A673 (cell line): ENCODE measurements at regions not wholly inside any gene's neighbourhood (a gene's known extent, or its start where the extent isn't known, plus 50 kb on each side); places are given as distances from the start of the nearest gene placed in this dataset.

ENCODE experiments used
- BruUV-seq: library from RNA; stranded (reverse); fragments of 400-500 nt; replicated peaks from 2 replicates; lab custom pipeline; 2021; lab: Mats Ljungman, UMichigan
- CTCF ChIA-PET: fragments of 300-600 bp; sonication (Branson Sonifier 250); formaldehyde crosslinking; loops from one replicate; lab custom pipeline; 2022; ENCODE audit warnings: antibody characterized with exemption; lab: Charles Lee
- POLR2A ChIA-PET: fragments of 300-600 bp; sonication (Branson Sonifier 250); formaldehyde crosslinking; loops from one replicate; lab custom pipeline; 2022; ENCODE audit warnings: antibody characterized with exemption; ENCODE audit not compliant: low non-redundant PET; lab: Charles Lee
- DNase-seq: peaks from one replicate; pipeline ENCODE4 v3.0.0-alpha.2; 2015; ENCODE audit warnings: low spot score
- H3K27ac ChIP-seq: fragments of 200-600 bp; sonication (generic); 2 replicates; pipeline ENCODE4 v1.5.1; 2016; ENCODE audit warnings: mixed run types, low read depth, mild to moderate bottlenecking, mixed read lengths, antibody characterized with exemption, low read length; ENCODE audit not compliant: poor library complexity, severe bottlenecking
- H3K27me3 ChIP-seq: fragments of 200-600 bp; sonication (generic); replicated peaks from 2 replicates; pipeline ENCODE4 v1.6.1; 2017; ENCODE audit warnings: mixed run types, low read depth, mild to moderate bottlenecking, mixed read lengths, antibody characterized with exemption, low read length; ENCODE audit not compliant: insufficient read depth, poor library complexity
- H3K36me3 ChIP-seq: fragments of 200-600 bp; sonication (generic); 2 replicates; pipeline ENCODE4 v1.6.1; 2016; ENCODE audit warnings: mixed run types, mild to moderate bottlenecking, mixed read lengths, antibody characterized with exemption, low read length; ENCODE audit not compliant: insufficient read depth, poor library complexity, severe bottlenecking
- H3K4me1 ChIP-seq: fragments of 200-600 bp; sonication (generic); 2 replicates; pipeline ENCODE4 v1.6.1; 2017; ENCODE audit warnings: mixed run types, mild to moderate bottlenecking, mixed read lengths, antibody characterized with exemption, low read length; ENCODE audit not compliant: insufficient read depth, poor library complexity, severe bottlenecking
- H3K4me3 ChIP-seq: fragments of 200-600 bp; sonication (generic); 2 replicates; pipeline ENCODE4 v1.5.1; 2016; ENCODE audit warnings: low read depth, mixed run types, mild to moderate bottlenecking, mixed read lengths, low read length; ENCODE audit not compliant: poor library complexity, severe bottlenecking
- H3K9me3 ChIP-seq: fragments of 200-600 bp; sonication (generic); 2 replicates; pipeline ENCODE4 v1.6.1; 2016; ENCODE audit warnings: mixed run types, low read depth, mild to moderate bottlenecking, mixed read lengths, antibody characterized with exemption, low read length; ENCODE audit not compliant: poor library complexity, severe bottlenecking
- CTCF ChIP-seq: fragments of 300-800, 200-600 bp; sonication (generic); conservative IDR thresholded peaks from 2 replicates; pipeline ENCODE4 v1.5.1; 2017; ENCODE audit warnings: low read depth, mild to moderate bottlenecking, antibody characterized with exemption, low read length, moderate library complexity, mixed read lengths
- EZH2 ChIP-seq: fragments of 200-600 bp; sonication (generic); IDR thresholded peaks from 2 replicates; pipeline ENCODE4 v1.6.1; 2017; ENCODE audit warnings: borderline replicate concordance, low read depth, mild to moderate bottlenecking, mixed read lengths, antibody characterized with exemption, low read length; ENCODE audit not compliant: poor library complexity, severe bottlenecking
- intact Hi-C: fragments of 100-400 bp; cut with micrococcal nuclease; formaldehyde crosslinking; loops from one replicate; pipeline ENCODE4 v1.10.0; 2022; ENCODE audit not compliant: unreplicated experiment

- no peaks in the 10 kb centered on the region for H3K36me3 ChIP-seq
Observed at GRCh38 chr9:20037699-20038098, 248.9 kb upstream of the SLC24A2 start.

GRCh38 chr9:20033511-20033910 is 244.7 kb upstream of the SLC24A2 start:
- DNase-seq = no peak
- intact Hi-C loops = no loop called here
- H3K4me3 ChIP-seq = no peak overlapping the region
- no peaks in the 10 kb centered on the region for H3K9me3 ChIP-seq
- no peak overlapping the region for H3K27ac ChIP-seq
- CTCF ChIA-PET = no interaction called here
- no peaks in the 10 kb centered on the region for H3K27me3 ChIP-seq
- no TSS peak for BruUV-seq
- H3K4me1 ChIP-seq = no peaks in the 10 kb centered on the region
- H3K36me3 ChIP-seq = no peaks in the 10 kb centered on the region
- POLR2A ChIA-PET = no interaction called here
- TF ChIP-seq CTCF (no peak), EZH2 (no peak)

More at GRCh38 chr9:20037699-20038098, 248.9 kb upstream of the SLC24A2 start:
- peaks cover 11% of the 10 kb centered on the region for H3K4me1 ChIP-seq
- H3K27ac ChIP-seq = no peak overlapping the region
- no peak overlapping the region for H3K4me3 ChIP-seq
- no TSS peak for BruUV-seq
- TF ChIP-seq EZH2 (no peak), CTCF (no peak)
- H3K9me3 ChIP-seq = no peaks in the 10 kb centered on the region
- DNase-seq = no peak
- ChIA-PET CTCF (no interaction called here), POLR2A (no interaction called here)
- intact Hi-C loops = no loop called here
- no peaks in the 10 kb centered on the region for H3K27me3 ChIP-seq

- Histone ChIP-seq H3K4me1 (no peaks in the 10 kb centered on the region), H3K36me3 (no peaks in the 10 kb centered on the region), H3K9me3 (no peaks in the 10 kb centered on the region), H3K27me3 (no peaks in the 10 kb centered on the region), H3K4me3 (no peak overlapping the region), H3K27ac (no peak overlapping the region)
- ChIA-PET POLR2A (no interaction called here), CTCF (no interaction called here)
- no TSS peak for BruUV-seq
- no peak for DNase-seq
- intact Hi-C loops = no loop called here
- no peak for TF ChIP-seq CTCF
- no peak for TF ChIP-seq EZH2
Observed at GRCh38 chr9:20032413-20033006, 243.7 kb upstream of the SLC24A2 start.
